HFFc6 (cell line): ENCODE measurements at regions not wholly inside any gene's neighbourhood (a gene's known extent, or its start where the extent isn't known, plus 50 kb on each side); places are given as distances from the start of the nearest gene placed in this dataset.
A peak's percentile ranks its signal among the peaks of the same experiment; 100 is the strongest.

Experiments used
- DNase-seq: peaks from one replicate; pipeline ENCODE4 v3.0.0-alpha.2; 2018
- H3K27ac Mint-ChIP-seq: 2 replicates; pipeline ENCODE4 v1.8.0; 2020; ENCODE audit warnings: mild to moderate bottlenecking, mixed read lengths
- H3K27me3 Mint-ChIP-seq: 2 replicates; pipeline ENCODE4 v1.8.0; 2021; ENCODE audit warnings: mild to moderate bottlenecking, moderate library complexity, mixed read lengths; ENCODE audit not compliant: insufficient read depth
- H3K36me3 Mint-ChIP-seq: 2 replicates; pipeline ENCODE4 v1.8.0; 2021; ENCODE audit warnings: low read depth, mixed read lengths
- H3K4me1 Mint-ChIP-seq: 2 replicates; pipeline ENCODE4 v1.8.0; 2020; ENCODE audit warnings: low read depth, mixed read lengths
- H3K4me3 Mint-ChIP-seq: 2 replicates; pipeline ENCODE4 v1.8.0; 2020; ENCODE audit warnings: mild to moderate bottlenecking, moderate library complexity, mixed read lengths
- H3K9me3 Mint-ChIP-seq: 2 replicates; pipeline ENCODE4 v1.8.0; 2020; ENCODE audit warnings: mild to moderate bottlenecking, mixed read lengths
- CTCF ChIP-seq: fragments of 200-600 bp; sonication (generic); IDR thresholded peaks from 2 replicates; pipeline ENCODE4 v1.5.0; 2021; ENCODE audit warnings: antibody characterized with exemption, mild to moderate bottlenecking

DNA sequence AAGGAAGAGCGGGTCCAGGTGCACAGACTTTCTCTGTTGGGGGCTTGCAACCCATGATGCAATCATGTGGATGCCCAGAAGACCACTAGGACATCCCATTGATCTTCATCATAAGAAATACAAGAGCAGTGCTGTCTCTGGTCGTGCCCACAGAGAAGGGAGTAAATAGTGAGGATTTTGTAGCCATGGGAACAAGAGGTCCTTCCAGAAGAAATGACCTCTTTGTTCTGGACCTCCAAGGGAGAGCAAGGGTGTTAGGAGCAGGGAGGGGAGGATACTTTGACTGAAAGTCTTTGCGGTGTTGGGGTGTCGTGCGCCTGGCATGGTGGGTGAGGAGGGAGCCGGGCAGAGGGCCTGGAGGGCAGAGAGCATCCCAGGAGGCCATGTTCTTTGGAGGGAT is 55.0 kb upstream of the EN2 start:
- peaks cover 28% of the 10 kb centered on the region for H3K27me3 Mint-ChIP-seq
- H3K27ac Mint-ChIP-seq, result no peak overlapping the region
- no peaks in the 10 kb centered on the region for H3K36me3 Mint-ChIP-seq
- H3K4me3 Mint-ChIP-seq, result no peak overlapping the region
- TF ChIP-seq CTCF, result no peak
- no peaks in the 10 kb centered on the region for H3K4me1 Mint-ChIP-seq
- no peaks in the 10 kb centered on the region for H3K9me3 Mint-ChIP-seq
- no peak for DNase-seq

GRCh38 chr7:155404976-155405375 is 53.0 kb upstream of the EN2 start:
- H3K9me3 Mint-ChIP-seq, result no peaks in the 10 kb centered on the region; the same call in 1 of the 2 replicates
- H3K4me3 Mint-ChIP-seq, result no peak overlapping the region
- H3K4me1 Mint-ChIP-seq, result no peaks in the 10 kb centered on the region
- DNase-seq, result no peak
- H3K36me3 Mint-ChIP-seq, result no peaks in the 10 kb centered on the region
- H3K27ac Mint-ChIP-seq, result no peak overlapping the region
- no peak for TF ChIP-seq CTCF
- peaks cover 21% of the 10 kb centered on the region for H3K27me3 Mint-ChIP-seq

GRCh38 chr7:155405399-155406318 is 52.3 kb upstream of the EN2 start:
- TF ChIP-seq CTCF, result peak; percentile 26; the same call in 1 of the 2 replicates
- H3K4me3 Mint-ChIP-seq, result no peak overlapping the region
- peaks cover 21% of the 10 kb centered on the region for H3K27me3 Mint-ChIP-seq
- no peaks in the 10 kb centered on the region; the same call in 1 of the 2 replicates for H3K9me3 Mint-ChIP-seq
- no peak overlapping the region for H3K27ac Mint-ChIP-seq
- no peaks in the 10 kb centered on the region for H3K4me1 Mint-ChIP-seq
- H3K36me3 Mint-ChIP-seq, result no peaks in the 10 kb centered on the region
- no peak for DNase-seq

GRCh38 chr7:155407799-155408198 is 50.1 kb upstream of the EN2 start:
- H3K9me3 Mint-ChIP-seq, result no peaks in the 10 kb centered on the region; the same call in 1 of the 2 replicates

More at GRCh38 chr7:155407799-155408198, 50.1 kb upstream of the EN2 start:
- H3K27me3 Mint-ChIP-seq, result peaks cover 28% of the 10 kb centered on the region
- no peaks in the 10 kb centered on the region for H3K4me1 Mint-ChIP-seq
- no peak overlapping the region for H3K4me3 Mint-ChIP-seq
- TF ChIP-seq CTCF, result no peak
- DNase-seq, result no peak
- no peaks in the 10 kb centered on the region for H3K36me3 Mint-ChIP-seq
- H3K27ac Mint-ChIP-seq, result no peak overlapping the region
